Adrenal gland (tissue), 5 donors: ENCODE measurements at regions not wholly inside any gene's neighbourhood (a gene's known extent, or its start where the extent isn't known, plus 50 kb on each side); places are given as distances from the start of the nearest gene placed in this dataset.

Source experiments
- CTCF ChIP-seq, 6 experiments: fragments of 450-650 bp in 4 of 6; fragments of 200-600 bp in 2 of 6; sonication (generic) in 1 of 6; IDR thresholded peaks; 1 replicate in 5 of 6; 2 replicates in 1 of 6; pipeline versions ENCODE4 v1.5.1 to v1.8.0; 2016 to 2021; ENCODE audit warnings: antibody characterized with exemption in 6 of 6, mild to moderate bottlenecking in 2 of 6, moderate library complexity in 1 of 6
- POLR2A ChIP-seq, 2 donors: fragments of 450-650 bp; IDR thresholded peaks; one replicate each; pipeline ENCODE4 v1.6.1; 2017; ENCODE audit warnings: antibody characterized with exemption in 2 of 2, mild to moderate bottlenecking in 2 of 2, moderate library complexity in 1 of 2
- donor health status: DM: no; HTN: no; CAD: no.

GRCh38 chr15:88745696-88746095 lies 57.5 kb upstream of the ACAN start:
- no peak for TF ChIP-seq CTCF (IDR thresholded peaks at IDR 0.05)
- no peak for TF ChIP-seq POLR2A (IDR thresholded peaks at IDR 0.05)
